ENCODE measurements at regions not wholly inside any gene's neighbourhood (a gene's known extent, or its start where the extent isn't known, plus 50 kb on each side); places are given as distances from the start of the nearest gene placed in this dataset.
A peak's percentile ranks its signal among the peaks of the same experiment; 100 is the strongest.

- DNase-seq (ENCODE audit: low read depth): no peak
These were observed 135.4 kb upstream of the PCBD1 start for GRCh38 chr10:71023704-71024283.

DNA sequence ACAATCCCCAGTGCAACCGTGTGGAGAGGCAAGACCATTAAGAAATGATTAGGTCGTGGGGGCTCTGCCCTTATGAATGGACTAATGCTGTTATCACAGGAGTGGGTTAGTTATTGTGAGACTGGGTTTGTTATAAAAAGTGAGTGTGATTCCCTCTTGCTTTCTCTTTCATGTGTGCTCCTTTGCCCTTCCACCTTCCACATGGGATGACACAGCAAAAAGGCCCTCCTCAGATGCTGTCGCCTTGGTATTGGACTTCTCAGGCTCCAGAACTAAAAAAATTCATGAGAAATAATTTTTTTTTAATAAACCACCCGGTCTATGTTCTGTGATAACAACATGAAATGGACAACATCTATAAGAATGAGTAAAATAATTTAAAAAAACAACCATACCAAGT lies 136.1 kb upstream of the PCBD1 start:
- no peak for DNase-seq (ENCODE audit: low read depth)

DNA sequence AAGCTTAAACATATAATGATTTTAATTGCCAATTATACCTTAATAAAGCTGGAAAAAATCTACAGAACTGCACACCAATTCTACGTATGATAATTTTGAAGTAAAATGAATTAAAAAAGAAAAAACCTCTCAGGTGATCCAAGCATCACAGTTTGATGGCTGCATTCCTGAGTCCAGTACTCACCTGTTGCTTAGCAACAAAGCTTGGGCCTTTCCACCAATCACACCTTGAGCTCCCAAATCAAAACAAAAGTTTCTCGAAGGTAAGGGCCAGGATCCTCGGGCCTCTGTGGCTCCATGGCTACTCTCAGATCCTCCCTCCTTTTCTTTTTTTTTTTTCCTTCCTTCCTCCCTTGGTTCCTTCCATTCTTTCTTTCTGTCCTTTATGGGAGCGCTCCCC lies 137.2 kb upstream of the PCBD1 start:
- no peak for DNase-seq (ENCODE audit: low read depth)

DNA sequence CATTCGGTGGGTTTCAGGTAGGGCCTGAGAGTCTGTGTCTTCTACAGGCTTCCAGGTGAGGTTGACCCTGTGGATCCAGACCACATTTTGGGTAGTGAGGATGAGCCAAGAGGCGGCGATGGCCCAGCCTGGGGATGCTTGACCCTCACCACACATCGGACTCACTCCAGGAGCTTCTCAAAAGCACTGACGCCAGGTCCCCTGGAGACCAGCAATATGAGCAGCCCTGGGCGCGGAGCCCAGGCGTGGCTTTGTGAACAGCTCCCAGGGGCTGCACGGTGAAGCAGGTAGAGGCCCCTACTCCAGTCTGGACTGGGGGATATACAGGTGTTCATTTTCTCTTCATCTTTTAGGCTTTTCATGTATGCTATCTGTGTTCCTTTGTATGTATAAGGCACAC lies 139.7 kb upstream of the PCBD1 start:
- no peak for DNase-seq (ENCODE audit: low read depth)

DNA sequence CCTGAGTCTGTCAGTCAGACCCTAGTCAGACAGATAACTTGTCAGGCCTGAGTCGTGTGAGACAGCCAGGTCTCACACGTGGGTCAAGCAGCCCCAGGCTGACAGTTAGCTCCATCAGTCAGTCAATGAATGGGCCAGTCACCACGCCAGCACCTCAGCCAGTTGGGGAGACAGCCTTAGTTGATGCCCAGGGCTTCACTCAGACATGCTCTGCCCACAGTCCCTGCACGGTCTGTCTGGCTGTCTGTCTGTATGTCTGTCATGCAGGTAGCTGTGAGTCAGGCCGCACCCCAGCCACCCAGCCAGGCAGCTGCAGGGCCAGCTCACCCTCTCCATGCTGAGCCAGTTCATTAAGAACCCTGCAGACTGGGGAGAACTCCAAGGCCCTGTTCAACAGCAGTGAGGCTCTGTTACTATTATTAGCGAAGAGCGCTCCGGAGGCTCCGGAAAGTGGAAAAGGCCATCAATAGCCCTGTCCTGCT lies 141.1 kb upstream of the PCBD1 start:
- no peak for DNase-seq (ENCODE audit: low read depth)

DNA sequence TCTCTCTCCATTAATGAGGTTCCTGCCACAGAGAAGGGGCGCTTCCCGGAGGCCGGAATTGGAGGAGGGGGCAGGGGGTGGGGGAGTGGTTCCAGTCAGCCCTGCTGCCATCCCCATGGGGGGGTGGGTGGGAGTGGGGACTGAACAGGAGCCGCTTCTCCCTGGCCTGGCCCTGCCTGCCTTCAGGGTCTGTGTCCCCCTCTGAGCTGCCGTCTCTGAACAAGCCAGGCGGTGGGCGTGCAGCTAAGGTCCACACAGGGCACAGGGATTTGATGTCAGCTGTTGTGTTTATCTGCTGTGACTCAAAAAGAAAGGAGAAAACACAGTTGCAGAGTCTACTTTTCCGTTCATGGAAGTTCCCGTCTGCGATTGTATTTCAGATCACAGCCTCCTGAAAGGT lies 141.5 kb upstream of the PCBD1 start:
- no peak for DNase-seq (ENCODE audit: low read depth)

DNA sequence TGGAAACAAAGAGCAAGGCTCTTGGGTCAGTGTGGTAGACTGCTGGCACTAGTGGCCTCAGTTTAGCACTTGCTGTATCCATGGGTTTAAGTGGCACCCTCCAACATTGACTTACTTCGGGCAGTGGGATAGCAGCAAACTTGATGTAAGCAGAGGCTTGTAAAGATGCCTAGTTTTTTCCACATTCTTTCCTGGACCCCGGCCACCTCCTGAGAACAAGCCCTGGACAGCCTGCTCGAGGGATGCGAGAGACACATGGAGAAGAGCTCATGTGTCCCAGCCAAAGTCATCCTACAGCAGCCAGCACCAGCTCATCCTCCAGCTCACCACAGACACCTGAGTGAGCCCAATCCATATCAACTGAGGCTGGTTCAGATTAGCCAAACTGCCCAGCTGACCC lies 142.7 kb upstream of the PCBD1 start:
- DNase-seq (ENCODE audit: low read depth): no peak

DNA sequence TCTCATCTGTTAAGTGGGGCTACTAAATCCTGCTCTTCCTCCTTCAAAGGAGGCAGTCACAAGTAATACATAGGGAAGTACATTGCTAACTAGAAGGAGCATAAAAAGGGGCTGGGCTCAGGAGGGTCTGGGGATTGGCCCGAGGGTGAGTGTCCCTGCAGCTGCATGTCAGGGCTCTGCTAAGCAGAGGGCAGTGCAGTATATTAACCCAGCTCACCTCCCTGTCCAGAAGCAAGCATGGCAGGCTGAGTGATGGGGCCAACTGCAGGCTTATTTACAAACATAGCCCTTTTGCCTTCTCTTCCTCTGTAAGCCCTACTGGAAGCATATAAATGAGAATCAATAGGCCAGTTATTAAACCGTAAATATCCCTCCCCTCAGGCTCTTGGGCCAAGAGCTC lies 143.2 kb upstream of the PCBD1 start:
- no peak for DNase-seq (ENCODE audit: low read depth)

GRCh38 chr10:71032887-71033286 lies 144.5 kb upstream of the PCBD1 start:
- no peak for DNase-seq (ENCODE audit: low read depth)

DNA sequence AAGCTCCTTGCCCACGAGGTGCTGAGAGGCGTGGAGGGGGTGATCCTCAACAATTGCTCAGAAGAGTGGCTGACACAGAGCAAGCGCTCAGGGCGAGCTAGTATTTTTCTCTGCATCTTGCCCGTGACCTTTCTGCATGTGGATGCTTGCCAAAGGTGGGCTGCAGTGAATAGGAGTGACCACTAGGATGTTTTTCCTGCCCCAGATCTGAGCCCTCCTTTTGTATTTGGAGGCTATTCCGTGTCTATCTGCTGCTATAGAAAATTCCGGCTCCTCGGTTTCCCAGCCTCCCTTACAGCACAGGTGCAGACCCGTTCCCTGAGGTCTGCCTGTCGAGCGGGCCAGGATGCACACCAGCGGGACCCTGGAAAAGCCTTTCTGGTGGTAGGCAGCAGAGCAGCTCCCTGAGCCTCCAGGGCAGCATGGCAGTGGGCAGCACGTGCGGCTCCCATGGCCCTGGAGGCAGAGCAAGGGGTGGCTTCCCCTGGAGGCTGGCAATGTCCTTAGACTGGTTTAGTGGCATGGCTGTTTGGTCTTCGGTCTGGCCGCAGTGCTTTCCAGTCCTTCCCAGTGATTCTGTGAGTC lies 145.1 kb upstream of the PCBD1 start:
- DNase-seq (ENCODE audit: low read depth): no peak

DNA sequence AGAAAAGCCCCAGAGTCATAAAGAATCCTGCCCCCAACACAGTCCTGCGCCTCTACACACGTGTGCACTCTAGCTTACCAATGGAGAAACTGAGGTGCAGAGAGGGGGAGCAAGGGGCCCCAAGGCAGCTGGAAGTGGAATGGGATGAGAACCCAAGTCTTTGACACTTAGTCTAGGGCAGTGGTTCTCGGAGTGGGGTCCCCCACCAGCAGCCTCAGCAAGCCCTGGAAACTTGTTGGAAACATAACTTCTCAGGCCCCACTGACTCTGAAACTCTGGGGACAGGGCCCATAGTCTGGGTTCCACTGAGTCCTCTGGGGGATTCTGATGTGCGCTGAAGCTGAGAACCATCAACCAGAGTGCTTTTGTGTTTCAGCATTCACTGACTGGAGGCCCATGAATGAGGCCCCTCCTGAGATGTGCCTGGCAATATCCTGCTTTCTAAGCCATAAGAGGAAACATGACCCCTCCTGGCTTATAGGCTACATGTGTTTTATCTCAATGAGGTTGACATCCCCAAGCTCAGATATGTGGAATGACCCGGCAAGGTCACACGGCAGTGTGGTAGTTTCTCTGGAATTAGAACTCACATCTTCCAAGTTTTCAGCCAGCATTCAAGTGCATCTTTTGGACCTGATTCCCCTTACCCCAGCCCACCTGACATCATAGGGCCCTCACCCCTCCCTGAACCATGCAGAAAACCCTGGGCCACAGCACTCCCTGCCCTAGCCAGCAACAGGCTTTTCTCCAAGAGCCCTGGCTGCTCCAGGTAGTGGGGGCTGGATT lies 147.3 kb upstream of the PCBD1 start:
- peak; percentile 2 for DNase-seq (ENCODE audit: low read depth)

- DNase-seq (ENCODE audit: low read depth): no peak
These were observed 148.1 kb upstream of the PCBD1 start for GRCh38 chr10:71036297-71036966.

- DNase-seq (ENCODE audit: low read depth): no peak
These were observed 149.8 kb upstream of the PCBD1 start for GRCh38 chr10:71038091-71038633.

GRCh38 chr10:71038921-71039320 lies 150.6 kb upstream of the PCBD1 start:
- DNase-seq (ENCODE audit: low read depth): no peak

DNA sequence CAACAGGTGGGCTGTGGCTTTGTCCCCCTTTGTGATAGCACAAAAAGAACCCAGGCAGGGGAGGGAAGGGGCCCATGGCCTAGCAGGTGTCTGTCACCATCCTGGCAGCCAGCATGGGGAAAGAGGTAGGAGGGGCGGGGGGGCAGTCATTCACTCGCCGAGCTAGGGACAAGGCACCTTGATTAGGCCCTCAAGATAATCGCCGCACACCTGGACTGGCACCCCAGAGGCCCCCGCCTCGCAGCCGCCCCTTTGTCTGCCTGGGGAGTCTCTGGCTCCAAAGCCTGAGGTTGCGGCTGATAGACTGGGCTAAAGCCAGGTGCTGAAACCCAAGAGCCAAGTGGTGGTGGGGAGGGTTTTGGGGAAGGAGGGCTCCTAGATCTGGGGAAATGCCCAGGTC lies 151.2 kb upstream of the PCBD1 start:
- no peak for DNase-seq (ENCODE audit: low read depth)

GRCh38 chr10:71040343-71040742 lies 152.0 kb upstream of the PCBD1 start:
- no peak for DNase-seq (ENCODE audit: low read depth)

DNA sequence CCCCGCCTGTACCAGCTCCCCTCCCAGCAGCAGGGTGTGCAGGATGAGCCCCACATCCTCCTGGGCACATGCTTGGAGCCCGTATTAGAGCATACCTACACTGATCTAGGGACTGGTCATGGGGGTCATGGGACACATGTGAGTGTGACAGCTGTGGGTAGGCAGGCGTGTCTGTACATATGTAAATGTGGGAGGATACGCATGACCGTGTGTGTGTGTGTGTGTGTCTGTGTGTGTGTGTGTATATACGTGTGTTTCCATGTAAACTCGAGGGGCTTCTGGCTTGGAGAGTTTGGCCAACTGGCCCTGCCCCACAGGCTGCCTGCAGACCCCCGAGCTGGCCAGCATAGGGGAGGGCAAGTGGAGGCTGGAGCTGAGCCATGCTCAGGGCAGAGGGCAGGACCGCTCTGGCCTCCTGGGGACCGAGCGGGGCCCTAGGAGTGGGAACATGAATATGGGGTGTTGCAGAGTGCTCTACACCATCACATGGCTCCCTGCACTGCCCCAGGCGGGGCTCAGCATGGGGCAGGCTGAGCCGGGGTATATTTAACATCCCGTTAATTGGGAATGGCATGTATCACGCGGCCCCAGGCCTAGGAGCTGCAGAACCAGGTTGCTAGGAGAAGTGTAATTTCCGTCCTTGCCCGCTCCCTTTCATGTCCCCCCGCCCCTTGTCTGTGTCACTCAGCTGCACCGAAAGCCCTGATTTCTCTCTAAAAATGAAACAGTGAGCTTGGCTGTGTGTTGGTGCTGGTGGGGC lies 152.7 kb upstream of the PCBD1 start:
- DNase-seq (ENCODE audit: low read depth): no peak

DNA sequence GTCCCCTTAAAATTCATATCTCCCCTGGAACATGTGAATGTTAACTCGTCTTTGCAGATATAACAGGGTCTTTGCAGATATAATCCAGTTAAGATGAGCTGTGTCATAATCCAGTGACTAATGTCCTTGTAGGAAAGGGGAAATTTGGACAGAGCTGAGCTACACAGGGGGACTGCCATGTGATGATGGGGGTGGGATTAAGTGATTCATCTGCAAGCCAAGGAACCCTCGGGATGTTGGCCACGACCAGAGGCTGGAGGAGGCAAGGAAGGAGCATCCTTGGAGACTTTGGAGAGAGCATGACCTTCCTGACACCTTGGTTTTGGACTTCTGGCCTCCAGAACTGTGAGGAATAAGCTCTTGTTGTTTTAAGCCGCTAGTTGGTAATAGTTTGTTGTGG lies 153.9 kb upstream of the PCBD1 start:
- no peak for DNase-seq (ENCODE audit: low read depth)

DNA sequence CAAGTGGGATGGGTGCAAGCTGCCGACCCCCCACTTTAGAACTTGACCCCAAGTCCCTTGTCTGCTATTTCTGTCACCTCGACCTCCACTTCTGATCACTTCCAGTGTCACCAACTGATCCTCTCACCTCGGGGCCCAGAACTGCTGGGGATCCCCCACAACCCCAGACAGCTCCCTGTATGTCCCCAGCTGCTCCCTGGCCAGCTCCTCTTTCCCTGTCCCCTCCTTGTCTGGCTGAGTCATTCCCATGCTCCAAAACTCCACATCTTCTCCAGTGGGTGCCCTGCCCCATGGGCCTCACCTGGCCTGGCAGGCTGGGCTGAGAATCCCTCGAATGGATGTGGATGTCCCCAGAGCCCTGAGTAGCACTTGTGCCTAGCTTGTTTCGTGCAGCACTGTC lies 154.3 kb upstream of the PCBD1 start:
- no peak for DNase-seq (ENCODE audit: low read depth)

DNA sequence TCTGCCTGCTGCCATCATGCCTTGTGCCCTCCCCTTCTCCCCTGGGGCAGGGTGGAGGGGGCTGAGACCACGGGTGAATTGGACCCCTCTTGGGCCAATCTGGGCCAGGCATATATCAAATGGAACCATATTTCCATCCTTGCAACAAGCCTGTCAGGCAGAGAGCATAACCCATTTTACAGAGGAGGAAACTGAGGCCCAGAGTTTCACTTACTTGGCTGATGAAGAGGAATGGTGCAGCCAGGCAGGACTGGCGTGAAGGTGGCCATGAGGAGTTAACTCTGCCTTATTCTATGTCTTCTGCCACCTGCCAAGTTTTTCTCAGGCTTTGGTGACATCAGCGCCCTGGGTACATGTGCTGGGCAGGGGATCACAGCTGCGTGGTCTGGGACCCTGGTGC lies 155.5 kb upstream of the PCBD1 start:
- no peak for DNase-seq (ENCODE audit: low read depth)

- DNase-seq (ENCODE audit: low read depth): no peak
These were observed 156.4 kb upstream of the PCBD1 start for GRCh38 chr10:71044720-71045119.

Data from amniotic epithelial cell (primary cell).